ENCODE measurements at regions not wholly inside any gene's neighbourhood (a gene's known extent, or its start where the extent isn't known, plus 50 kb on each side); places are given as distances from the start of the nearest gene placed in this dataset.

DNA sequence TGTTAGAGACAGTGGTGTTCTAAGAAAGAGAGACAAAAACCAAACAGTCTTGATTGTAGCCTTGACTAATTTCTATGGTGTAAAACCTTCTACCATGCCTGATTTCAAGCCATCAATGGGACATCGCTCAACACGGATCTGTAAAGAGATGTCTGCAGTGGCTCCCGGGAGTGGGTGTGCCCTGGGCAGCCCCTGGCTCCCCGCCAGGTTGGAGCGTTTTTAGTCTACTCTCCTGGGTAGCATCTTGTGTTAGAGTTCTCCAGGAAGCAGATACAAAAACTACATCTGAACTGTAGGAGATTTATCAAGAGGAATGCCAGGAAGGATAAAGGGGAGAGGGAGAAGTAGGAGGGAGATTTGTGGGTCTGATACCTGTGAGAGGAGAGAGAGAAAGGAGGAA, 1212.9 kb downstream of the BCL11B start (continued):
- TF ChIP-seq, protein P1, sequence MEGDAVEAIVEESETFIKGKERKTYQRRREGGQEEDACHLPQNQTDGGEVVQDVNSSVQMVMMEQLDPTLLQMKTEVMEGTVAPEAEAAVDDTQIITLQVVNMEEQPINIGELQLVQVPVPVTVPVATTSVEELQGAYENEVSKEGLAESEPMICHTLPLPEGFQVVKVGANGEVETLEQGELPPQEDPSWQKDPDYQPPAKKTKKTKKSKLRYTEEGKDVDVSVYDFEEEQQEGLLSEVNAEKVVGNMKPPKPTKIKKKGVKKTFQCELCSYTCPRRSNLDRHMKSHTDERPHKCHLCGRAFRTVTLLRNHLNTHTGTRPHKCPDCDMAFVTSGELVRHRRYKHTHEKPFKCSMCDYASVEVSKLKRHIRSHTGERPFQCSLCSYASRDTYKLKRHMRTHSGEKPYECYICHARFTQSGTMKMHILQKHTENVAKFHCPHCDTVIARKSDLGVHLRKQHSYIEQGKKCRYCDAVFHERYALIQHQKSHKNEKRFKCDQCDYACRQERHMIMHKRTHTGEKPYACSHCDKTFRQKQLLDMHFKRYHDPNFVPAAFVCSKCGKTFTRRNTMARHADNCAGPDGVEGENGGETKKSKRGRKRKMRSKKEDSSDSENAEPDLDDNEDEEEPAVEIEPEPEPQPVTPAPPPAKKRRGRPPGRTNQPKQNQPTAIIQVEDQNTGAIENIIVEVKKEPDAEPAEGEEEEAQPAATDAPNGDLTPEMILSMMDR (IDR thresholded peaks at IDR 0.05): no peak

DNA sequence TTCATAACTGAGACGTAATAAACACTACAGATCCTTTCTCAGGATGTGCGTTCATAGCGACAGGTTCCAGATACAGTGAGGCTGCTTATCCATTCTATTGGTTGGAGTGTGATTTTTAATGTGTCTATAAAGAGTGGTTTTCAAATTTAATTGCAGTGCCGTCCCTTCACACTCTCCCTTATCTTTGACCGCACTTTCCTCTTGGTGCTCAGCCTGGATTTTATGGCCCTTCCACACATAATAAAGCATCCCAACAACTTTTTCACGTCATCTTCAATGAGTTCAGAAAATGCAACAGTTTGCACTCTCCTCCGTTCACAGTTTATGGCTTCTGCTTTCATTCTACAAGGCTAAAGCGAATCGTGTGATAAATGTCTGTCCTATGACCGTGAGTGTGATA, 1209.9 kb downstream of the BCL11B start:
- no peak overlapping the region for H3K9ac ChIP-seq
- no peaks in the 10 kb centered on the region for H3K79me2 ChIP-seq (ENCODE audit: insufficient read depth)
- H3K9me2 ChIP-seq: no peaks in the 10 kb centered on the region
- no peak overlapping the region for H3K4me2 ChIP-seq
- H2AFZ ChIP-seq (ENCODE audit: low read depth): no peak overlapping the region
- H3K4me3 ChIP-seq (ENCODE audit: low read depth in 2 of 2, low read length in 1 of 2): no peak overlapping the region
- ChIA-PET POLR2A (no interaction called here), CTCF (no interaction called here)
- H3K27ac ChIP-seq (ENCODE audit: low read depth in 2 of 2, low read length in 1 of 2): no peak overlapping the region
- 8% methylated on average over 10 of the region's 10 CpGs for WGBS (ENCODE audit: low lambda C conversion rate)
- no peaks in the 10 kb centered on the region for H3K4me1 ChIP-seq (ENCODE audit: control insufficient read depth in 1 of 2, insufficient read depth in 2 of 2, low read depth in 1 of 2, low read length in 1 of 2)
- no peaks in the 10 kb centered on the region for H4K20me1 ChIP-seq (ENCODE audit: insufficient read depth)
- TF ChIP-seq, protein P2, sequence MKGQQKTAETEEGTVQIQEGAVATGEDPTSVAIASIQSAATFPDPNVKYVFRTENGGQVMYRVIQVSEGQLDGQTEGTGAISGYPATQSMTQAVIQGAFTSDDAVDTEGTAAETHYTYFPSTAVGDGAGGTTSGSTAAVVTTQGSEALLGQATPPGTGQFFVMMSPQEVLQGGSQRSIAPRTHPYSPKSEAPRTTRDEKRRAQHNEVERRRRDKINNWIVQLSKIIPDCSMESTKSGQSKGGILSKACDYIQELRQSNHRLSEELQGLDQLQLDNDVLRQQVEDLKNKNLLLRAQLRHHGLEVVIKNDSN (IDR thresholded peaks at IDR 0.05; ENCODE audit: borderline replicate concordance, low read depth): no peak
- TF ChIP-seq MEF2A (IDR thresholded peaks at IDR 0.05; ENCODE audit: borderline replicate concordance, low read depth) (no peak), CHD2 (IDR thresholded peaks at IDR 0.05; ENCODE audit: low read length, partially characterized antibody) (no peak), NRF1 (IDR thresholded peaks at IDR 0.05; ENCODE audit: low read depth, low read length) (no peak), POLR2AphosphoS5 (IDR thresholded peaks at IDR 0.05; ENCODE audit: low read depth, low read length) (no peak)
- H3K9me3 ChIP-seq: no peaks in the 10 kb centered on the region
- H3K36me3 ChIP-seq (replicated peaks in 1 of 2; ENCODE audit: control insufficient read depth in 1 of 2, insufficient read depth in 2 of 2, low read length in 1 of 2): no peaks in the 10 kb centered on the region
- H3K27me3 ChIP-seq (ENCODE audit: insufficient read depth): no peaks in the 10 kb centered on the region
- no peak for DNase-seq
- H3F3A ChIP-seq (replicated peaks; ENCODE audit: insufficient read depth): no peaks in the 10 kb centered on the region

DNA sequence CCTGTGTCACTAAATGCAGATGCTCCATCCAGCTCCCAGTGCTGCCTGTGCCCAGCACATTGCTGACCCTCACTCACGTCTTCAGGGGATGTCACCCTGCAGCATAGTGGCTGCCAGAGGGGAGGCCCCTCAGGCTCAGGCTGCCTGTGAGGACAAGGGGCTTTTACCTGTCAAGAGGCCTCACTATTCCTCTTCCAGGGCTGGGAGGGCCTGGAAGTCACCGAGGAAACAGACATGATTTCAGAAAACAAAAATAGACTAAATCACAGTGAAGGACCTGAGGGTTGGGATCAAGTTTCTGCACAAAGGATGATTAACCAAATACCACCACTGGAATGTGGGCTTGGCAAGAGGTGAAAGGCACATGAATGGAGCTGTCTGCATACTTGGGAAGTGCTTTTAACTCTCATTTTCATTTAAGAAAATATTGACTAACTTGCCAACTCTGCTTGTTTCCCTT, 1202.3 kb downstream of the BCL11B start:
- no peak for DNase-seq
- Histone ChIP-seq H3K36me3 (replicated peaks in 1 of 2; ENCODE audit: control insufficient read depth in 1 of 2, insufficient read depth in 2 of 2, low read length in 1 of 2) (no peaks in the 10 kb centered on the region), H3K4me1 (ENCODE audit: control insufficient read depth in 1 of 2, insufficient read depth in 2 of 2, low read depth in 1 of 2, low read length in 1 of 2) (no peaks in the 10 kb centered on the region), H3K9me2 (no peaks in the 10 kb centered on the region), H3K9ac (no peak overlapping the region), H3K4me3 (ENCODE audit: low read depth in 2 of 2, low read length in 1 of 2) (no peak overlapping the region), H3K9me3 (no peaks in the 10 kb centered on the region), H3K79me2 (ENCODE audit: insufficient read depth) (no peaks in the 10 kb centered on the region), H2AFZ (ENCODE audit: low read depth) (no peak overlapping the region), H3K4me2 (no peak overlapping the region), H3F3A (replicated peaks; ENCODE audit: insufficient read depth) (no peaks in the 10 kb centered on the region), H4K20me1 (ENCODE audit: insufficient read depth) (no peaks in the 10 kb centered on the region), H3K27me3 (ENCODE audit: insufficient read depth) (no peaks in the 10 kb centered on the region), H3K27ac (ENCODE audit: low read depth in 2 of 2, low read length in 1 of 2) (no peak overlapping the region)
- ChIA-PET CTCF (no interaction called here), POLR2A (no interaction called here)
- 0% methylated on average over 2 of the region's 2 CpGs for WGBS (ENCODE audit: low lambda C conversion rate)
- TF ChIP-seq SIN3A (IDR thresholded peaks at IDR 0.05; ENCODE audit: borderline replicate concordance, low read depth, low read length): no peak
- TF ChIP-seq TCF12 (IDR thresholded peaks at IDR 0.05): no peak
- TF ChIP-seq, protein P3, sequence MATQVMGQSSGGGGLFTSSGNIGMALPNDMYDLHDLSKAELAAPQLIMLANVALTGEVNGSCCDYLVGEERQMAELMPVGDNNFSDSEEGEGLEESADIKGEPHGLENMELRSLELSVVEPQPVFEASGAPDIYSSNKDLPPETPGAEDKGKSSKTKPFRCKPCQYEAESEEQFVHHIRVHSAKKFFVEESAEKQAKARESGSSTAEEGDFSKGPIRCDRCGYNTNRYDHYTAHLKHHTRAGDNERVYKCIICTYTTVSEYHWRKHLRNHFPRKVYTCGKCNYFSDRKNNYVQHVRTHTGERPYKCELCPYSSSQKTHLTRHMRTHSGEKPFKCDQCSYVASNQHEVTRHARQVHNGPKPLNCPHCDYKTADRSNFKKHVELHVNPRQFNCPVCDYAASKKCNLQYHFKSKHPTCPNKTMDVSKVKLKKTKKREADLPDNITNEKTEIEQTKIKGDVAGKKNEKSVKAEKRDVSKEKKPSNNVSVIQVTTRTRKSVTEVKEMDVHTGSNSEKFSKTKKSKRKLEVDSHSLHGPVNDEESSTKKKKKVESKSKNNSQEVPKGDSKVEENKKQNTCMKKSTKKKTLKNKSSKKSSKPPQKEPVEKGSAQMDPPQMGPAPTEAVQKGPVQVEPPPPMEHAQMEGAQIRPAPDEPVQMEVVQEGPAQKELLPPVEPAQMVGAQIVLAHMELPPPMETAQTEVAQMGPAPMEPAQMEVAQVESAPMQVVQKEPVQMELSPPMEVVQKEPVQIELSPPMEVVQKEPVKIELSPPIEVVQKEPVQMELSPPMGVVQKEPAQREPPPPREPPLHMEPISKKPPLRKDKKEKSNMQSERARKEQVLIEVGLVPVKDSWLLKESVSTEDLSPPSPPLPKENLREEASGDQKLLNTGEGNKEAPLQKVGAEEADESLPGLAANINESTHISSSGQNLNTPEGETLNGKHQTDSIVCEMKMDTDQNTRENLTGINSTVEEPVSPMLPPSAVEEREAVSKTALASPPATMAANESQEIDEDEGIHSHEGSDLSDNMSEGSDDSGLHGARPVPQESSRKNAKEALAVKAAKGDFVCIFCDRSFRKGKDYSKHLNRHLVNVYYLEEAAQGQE (IDR thresholded peaks at IDR 0.05; ENCODE audit: low read depth, low read length): no peak
- TF ChIP-seq, protein P4, sequence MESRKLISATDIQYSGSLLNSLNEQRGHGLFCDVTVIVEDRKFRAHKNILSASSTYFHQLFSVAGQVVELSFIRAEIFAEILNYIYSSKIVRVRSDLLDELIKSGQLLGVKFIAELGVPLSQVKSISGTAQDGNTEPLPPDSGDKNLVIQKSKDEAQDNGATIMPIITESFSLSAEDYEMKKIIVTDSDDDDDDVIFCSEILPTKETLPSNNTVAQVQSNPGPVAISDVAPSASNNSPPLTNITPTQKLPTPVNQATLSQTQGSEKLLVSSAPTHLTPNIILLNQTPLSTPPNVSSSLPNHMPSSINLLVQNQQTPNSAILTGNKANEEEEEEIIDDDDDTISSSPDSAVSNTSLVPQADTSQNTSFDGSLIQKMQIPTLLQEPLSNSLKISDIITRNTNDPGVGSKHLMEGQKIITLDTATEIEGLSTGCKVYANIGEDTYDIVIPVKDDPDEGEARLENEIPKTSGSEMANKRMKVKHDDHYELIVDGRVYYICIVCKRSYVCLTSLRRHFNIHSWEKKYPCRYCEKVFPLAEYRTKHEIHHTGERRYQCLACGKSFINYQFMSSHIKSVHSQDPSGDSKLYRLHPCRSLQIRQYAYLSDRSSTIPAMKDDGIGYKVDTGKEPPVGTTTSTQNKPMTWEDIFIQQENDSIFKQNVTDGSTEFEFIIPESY (IDR thresholded peaks at IDR 0.05; ENCODE audit: borderline replicate concordance, low read depth): no peak
- TF ChIP-seq MEF2A (IDR thresholded peaks at IDR 0.05; ENCODE audit: borderline replicate concordance, low read depth): no peak
- TF ChIP-seq, protein P5, sequence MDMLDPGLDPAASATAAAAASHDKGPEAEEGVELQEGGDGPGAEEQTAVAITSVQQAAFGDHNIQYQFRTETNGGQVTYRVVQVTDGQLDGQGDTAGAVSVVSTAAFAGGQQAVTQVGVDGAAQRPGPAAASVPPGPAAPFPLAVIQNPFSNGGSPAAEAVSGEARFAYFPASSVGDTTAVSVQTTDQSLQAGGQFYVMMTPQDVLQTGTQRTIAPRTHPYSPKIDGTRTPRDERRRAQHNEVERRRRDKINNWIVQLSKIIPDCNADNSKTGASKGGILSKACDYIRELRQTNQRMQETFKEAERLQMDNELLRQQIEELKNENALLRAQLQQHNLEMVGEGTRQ (IDR thresholded peaks at IDR 0.05; ENCODE audit: borderline replicate concordance, low read depth, low read length): no peak
- TF ChIP-seq, protein P6, sequence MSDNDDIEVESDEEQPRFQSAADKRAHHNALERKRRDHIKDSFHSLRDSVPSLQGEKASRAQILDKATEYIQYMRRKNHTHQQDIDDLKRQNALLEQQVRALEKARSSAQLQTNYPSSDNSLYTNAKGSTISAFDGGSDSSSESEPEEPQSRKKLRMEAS (IDR thresholded peaks at IDR 0.05; ENCODE audit: low read depth): no peak
- TF ChIP-seq POLR2AphosphoS5 (IDR thresholded peaks at IDR 0.05; ENCODE audit: low read depth, low read length): no peak
- TF ChIP-seq GABPA (IDR thresholded peaks at IDR 0.05; ENCODE audit: low read depth): no peak
- no peak for TF ChIP-seq RCOR1 (IDR thresholded peaks at IDR 0.05; ENCODE audit: low read length)
- TF ChIP-seq, protein P7, sequence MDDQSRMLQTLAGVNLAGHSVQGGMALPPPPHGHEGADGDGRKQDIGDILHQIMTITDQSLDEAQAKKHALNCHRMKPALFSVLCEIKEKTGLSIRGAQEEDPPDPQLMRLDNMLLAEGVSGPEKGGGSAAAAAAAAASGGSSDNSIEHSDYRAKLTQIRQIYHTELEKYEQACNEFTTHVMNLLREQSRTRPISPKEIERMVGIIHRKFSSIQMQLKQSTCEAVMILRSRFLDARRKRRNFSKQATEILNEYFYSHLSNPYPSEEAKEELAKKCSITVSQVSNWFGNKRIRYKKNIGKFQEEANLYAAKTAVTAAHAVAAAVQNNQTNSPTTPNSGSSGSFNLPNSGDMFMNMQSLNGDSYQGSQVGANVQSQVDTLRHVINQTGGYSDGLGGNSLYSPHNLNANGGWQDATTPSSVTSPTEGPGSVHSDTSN (IDR thresholded peaks at IDR 0.05): no peak
- TF ChIP-seq JUND (IDR thresholded peaks at IDR 0.05): no peak

Measured in SK-N-SH (cell line).